OCI-LY7 (cell line): ENCODE measurements at regions not wholly inside any gene's neighbourhood (a gene's known extent, or its start where the extent isn't known, plus 50 kb on each side); places are given as distances from the start of the nearest gene placed in this dataset.

ENCODE experiments used
- CTCF ChIP-seq: fragments of 200-600 bp; sonication (generic); conservative IDR thresholded peaks from 2 replicates; pipeline ENCODE4 v1.5.1; 2014; ENCODE audit warnings: mild to moderate bottlenecking, antibody characterized with exemption, low read length, moderate library complexity, mixed read lengths
- EZH2phosphoT487 ChIP-seq: fragments of 200-600 bp; sonication (generic); IDR thresholded peaks from 2 replicates; pipeline ENCODE4 v1.6.1; 2018; ENCODE audit warnings: low read depth, borderline replicate concordance, mild to moderate bottlenecking, mixed run types, antibody characterized with exemption, low read length, moderate library complexity, mixed read lengths

GRCh38 chr17:71842986-71843385 lies 277.8 kb upstream of the SOX9 start:
- TF ChIP-seq CTCF = no peak
- no peak for TF ChIP-seq EZH2phosphoT487
